K562 (cell line): ENCODE measurements at regions not wholly inside any gene's neighbourhood (a gene's known extent, or its start where the extent isn't known, plus 50 kb on each side); places are given as distances from the start of the nearest gene placed in this dataset.

Experiments
- ATAC-seq: fragments of 200-7000 bp; cut with Tn5 transposase; 3 replicates; pipeline ENCODE4 v1.9.1; 2020; ENCODE audit warnings: moderate library complexity
- BruUV-seq: library from RNA; stranded (reverse); fragments of 400-500 nt; replicated peaks from 2 replicates; lab custom pipeline; 2021; lab: Mats Ljungman, UMichigan
- CTCF ChIA-PET: fragments of 300-600 bp; formaldehyde crosslinking; extraction: SDS; loops from one replicate; lab custom pipeline; 2021; ENCODE audit warnings: low intra/inter-chr PET ratio; lab: Yijun Ruan, JAX
- POLR2A ChIA-PET: fragments of 300-600, 350-650 bp; sonication (Branson Sonifier 250); formaldehyde crosslinking; extraction: SDS; loops from one replicate; lab custom pipeline; 2021; ENCODE audit warnings: antibody characterized with exemption, inconsistent platforms; lab: Yijun Ruan, JAX
- DNase-seq, 4 experiments: peaks; one replicate each; pipeline versions ENCODE4 v3.0.0 to v3.0.0-alpha.2; 2011 to 2018; ENCODE audit warnings: low spot score in 3 of 4, mixed read lengths in 3 of 4; ENCODE audit errors: extremely low read depth in 1 of 4
- FAIRE-seq: peaks from 2 replicates; lab custom pipeline; 2011; peaks lifted over from hg19 to GRCh38; lab: Jason Lieb, UNC
- H2AFZ ChIP-seq: 2 replicates; pipeline ENCODE4 v1.6.0; 2011; ENCODE audit warnings: low read depth, low read length, control low read depth, inconsistent platforms
- H3K27ac ChIP-seq: fragments of 200-600 bp; 3 replicates; pipeline ENCODE4 v1.8.0; 2011; ENCODE audit warnings: low read depth, mild to moderate bottlenecking, control low read depth, inconsistent platforms, low read length, moderate library complexity, mixed read lengths; ENCODE audit errors: extremely low read depth
- H3K27me3 ChIP-seq, 2 experiments: fragments of 300-600 bp in 1 of 2; 2 replicates in 1 of 2; 3 replicates in 1 of 2; pipeline versions ENCODE4 v1.6.0 to v1.8.0; 2011; ENCODE audit warnings: inconsistent platforms in 2 of 2, low read length in 2 of 2, mild to moderate bottlenecking in 1 of 2, mixed read lengths in 1 of 2, moderate library complexity in 1 of 2; ENCODE audit not compliant: control insufficient read depth in 2 of 2, insufficient read depth in 2 of 2
- H3K36me3 ChIP-seq: fragments of 300-600 bp; 3 replicates; pipeline ENCODE4 v1.8.0; 2011; ENCODE audit warnings: mild to moderate bottlenecking, low read length, inconsistent platforms; ENCODE audit not compliant: control insufficient read depth, insufficient read depth
- H3K4me1 ChIP-seq, 2 experiments: fragments of 200-600 bp in 1 of 2; replicated peaks in 1 of 2; 2 replicates in 1 of 2; 3 replicates in 1 of 2; pipeline versions ENCODE4 v1.5.1 to v1.8.0; 2011; ENCODE audit warnings: inconsistent platforms in 2 of 2, low read length in 2 of 2, mild to moderate bottlenecking in 1 of 2, mixed read lengths in 1 of 2, moderate library complexity in 1 of 2; ENCODE audit not compliant: control insufficient read depth in 2 of 2, insufficient read depth in 2 of 2
- H3K4me2 ChIP-seq: 2 replicates; pipeline ENCODE4 v1.6.1; 2011; ENCODE audit warnings: low read length, control low read depth, inconsistent platforms, mixed read lengths; ENCODE audit not compliant: insufficient read depth
- H3K4me3 ChIP-seq: fragments of 200-600 bp; sonication (generic), shearing (Covaris generic); 2 replicates; pipeline ENCODE4 v1.5.1; 2016; ENCODE audit warnings: control low read depth, inconsistent platforms
- H3K79me2 ChIP-seq: fragments of 200-600 bp; 3 replicates; pipeline ENCODE4 v1.8.0; 2011; ENCODE audit warnings: low read length, inconsistent platforms; ENCODE audit not compliant: control insufficient read depth, insufficient read depth
- H3K9ac ChIP-seq, 2 experiments: 2 replicates each; pipeline versions ENCODE4 v1.6.0 to v1.6.1; 2011; ENCODE audit warnings: low read depth in 2 of 2, low read length in 2 of 2, control low read depth in 1 of 2, inconsistent platforms in 1 of 2, mild to moderate bottlenecking in 1 of 2, mixed read lengths in 1 of 2; ENCODE audit not compliant: insufficient read depth in 1 of 2
- H3K9me1 ChIP-seq: one replicate; pipeline ENCODE4 v1.6.0; 2011; ENCODE audit warnings: inconsistent platforms, mild to moderate bottlenecking, low read length, moderate library complexity; ENCODE audit not compliant: control insufficient read depth, insufficient read depth
- H3K9me3 ChIP-seq: replicated peaks from 2 replicates; pipeline ENCODE4 v1.5.1; 2011; ENCODE audit warnings: low read depth, low read length, inconsistent platforms; ENCODE audit not compliant: control insufficient read depth, insufficient read depth
- H4K20me1 ChIP-seq: replicated peaks from 2 replicates; pipeline ENCODE4 v1.6.1; 2011; ENCODE audit warnings: low read length, inconsistent platforms, mixed read lengths; ENCODE audit not compliant: control insufficient read depth, insufficient read depth
- HDAC8 ChIP-seq: fragments of 450-650 bp; IDR thresholded peaks from 2 replicates; pipeline ENCODE4 v1.6.1; 2016; ENCODE audit warnings: mild to moderate bottlenecking, missing genetic modification characterization, moderate library complexity, missing compliant biosample characterization
- SPI1 ChIP-seq: IDR thresholded peaks from 2 replicates; pipeline ENCODE4 v1.6.1; 2011; ENCODE audit warnings: low read depth, low read length, control low read depth, borderline replicate concordance
- STAG1 ChIP-seq: sonication (generic); formaldehyde crosslinking; IDR thresholded peaks from 2 replicates; pipeline ENCODE4 v1.5.0; 2020; ENCODE audit warnings: missing genetic modification reagents, borderline replicate concordance
- WGBS: fragments of 100-300 bp; shearing (Covaris generic); methylation state at CpG from one replicate; pipeline ENCODE4 v1.1.6; 2016; ENCODE audit warnings: low coverage, mixed read lengths; ENCODE audit not compliant: insufficient coverage; ENCODE audit errors: missing lambda C conversion rate; 5-methylcytosine and 5-hydroxymethylcytosine counted together
- in situ Hi-C: fragments of 300-500 bp; cut with MboI; formaldehyde crosslinking; loops from 4 replicates; pipeline ENCODE4 v1.15.0; 2018; ENCODE audit warnings: inconsistent platforms, mixed read lengths
- intact Hi-C: fragments of 100-400 bp; cut with micrococcal nuclease; formaldehyde crosslinking; loops from 2 replicates; pipeline ENCODE4 v1.14.2; 2022

DNA sequence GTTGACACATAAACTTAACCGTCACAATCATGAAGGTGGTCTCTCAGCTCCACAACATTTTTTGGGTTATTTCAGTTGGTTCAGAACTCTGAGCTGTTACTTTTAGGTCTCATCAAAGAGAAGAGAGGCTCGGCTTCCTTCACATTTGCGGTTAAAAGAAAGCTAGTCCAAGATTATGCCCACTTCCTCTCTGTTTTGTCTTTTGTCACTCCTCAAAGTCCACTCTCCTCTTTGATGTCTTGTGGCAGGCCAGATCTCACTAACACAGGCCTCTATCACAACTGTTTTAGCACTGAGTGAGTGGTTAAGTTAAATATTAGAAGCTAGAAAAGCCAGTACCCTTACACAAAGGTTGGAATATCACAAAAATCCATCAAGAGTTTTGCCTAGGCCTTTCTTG lies 195.7 kb downstream of the FCRL5 start:
- Histone ChIP-seq H3K27ac (peak overlapping the region; percentile 6; the same call in 2 of the 3 replicates), H3K79me2 (no peaks in the 10 kb centered on the region), H3K9me3 (no peaks in the 10 kb centered on the region), H3K9me1 (no peaks in the 10 kb centered on the region), H4K20me1 (no peaks in the 10 kb centered on the region), H3K4me1 (peaks cover 6 to 20% of the 10 kb centered on the region in 2 experiments; a peak in 3 of 5 replicates), H3K36me3 (no peaks in the 10 kb centered on the region), H3K4me3 (no peak overlapping the region), H3K9ac (no peak overlapping the region), H2AFZ (peak overlapping the region; percentile 67), H3K27me3 (no peaks in the 10 kb centered on the region), H3K4me2 (no peak overlapping the region)
- DNase-seq (peak in 1 of 4 experiments; percentile 24), FAIRE-seq (no peak), ATAC-seq (peak; percentile 35; the same call in 1 of the 3 replicates)
- in situ Hi-C loops, result no loop called here
- WGBS, result 52% methylated on average over 3 of the region's 3 CpGs
- intact Hi-C loops, result no loop called here
- ChIA-PET CTCF (no interaction called here), POLR2A (interaction anchor here (1.3 kb wide), 2 partner anchors 9 to 24 kb away, joined by 3 to 4 read pairs; no protein-coding TSS in a partner anchor)
- BruUV-seq, result no TSS peak
- TF ChIP-seq HDAC8 (no peak), SPI1 (peak; percentile 81; the same call in 1 of the 2 replicates)

DNA sequence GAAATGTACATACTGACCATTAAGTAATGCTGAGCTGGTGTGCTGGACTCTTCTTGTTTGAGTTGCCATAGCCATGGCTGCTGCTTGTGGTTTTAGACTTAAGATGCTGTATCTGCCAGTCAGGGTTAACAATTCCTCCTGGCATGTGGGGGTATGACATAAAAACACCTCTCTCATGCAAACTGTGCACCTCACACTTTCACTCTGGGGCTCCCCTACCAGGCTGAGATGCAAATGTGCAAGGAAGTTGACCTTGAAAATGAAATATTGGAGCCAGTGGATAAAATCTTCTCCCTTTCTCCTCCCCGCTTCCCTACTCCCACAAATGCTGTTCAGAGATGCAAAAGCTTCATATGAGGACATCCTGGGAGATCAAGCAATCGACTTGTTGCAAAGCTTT lies 198.8 kb downstream of the FCRL5 start:
- CTCF ChIA-PET, result no interaction called here
- no TSS peak for BruUV-seq
- Histone ChIP-seq H3K4me3 (no peak overlapping the region), H3K4me1 (peaks cover 6 to 13% of the 10 kb centered on the region in 2 experiments; a peak in 3 of 5 replicates), H3K36me3 (no peaks in the 10 kb centered on the region)
- intact Hi-C loops, result no loop called here
- TF ChIP-seq STAG1 (CRISPR knock-in tag), result no peak
- TF ChIP-seq, all 486 proteins: peak for 0
- Histone ChIP-seq H4K20me1 (no peaks in the 10 kb centered on the region), H3K79me2 (no peaks in the 10 kb centered on the region), H3K27me3 (no peaks in the 10 kb centered on the region), H3K9ac (no peak overlapping the region), H3K9me3 (no peaks in the 10 kb centered on the region), H3K9me1 (no peaks in the 10 kb centered on the region), H3K27ac (no peak overlapping the region), H2AFZ (0 out of 2 replicates have a peak overlapping the region, but pooled peaks have one; percentile 58), H3K4me2 (no peak overlapping the region)
- in situ Hi-C loops, result no loop called here
- no peak for ATAC-seq
- no peak for FAIRE-seq
- WGBS, result 50% methylated on average over 2 of the region's 2 CpGs
- DNase-seq, result no peak
- POLR2A ChIA-PET, result interaction anchor here (1.0 to 1.2 kb wide), 2 partner anchors 13 to 23 kb away, joined by 3 read pairs; no protein-coding TSS in a partner anchor
